ENCODE measurements at regions not wholly inside any gene's neighbourhood (a gene's known extent, or its start where the extent isn't known, plus 50 kb on each side); places are given as distances from the start of the nearest gene placed in this dataset.

GRCh38 chr10:124146483-124146882 lies 53.1 kb upstream of the CHST15 start:
- DNase-seq (ENCODE audit: low spot score): no peak

GRCh38 chr10:124145109-124145870 lies 51.9 kb upstream of the CHST15 start:
- DNase-seq (ENCODE audit: low spot score): no peak

- DNase-seq (ENCODE audit: low spot score): no peak
Observed at GRCh38 chr10:124144536-124144935, 51.1 kb upstream of the CHST15 start.

- DNase-seq (ENCODE audit: low spot score): no peak
Observed at GRCh38 chr10:124143721-124144120, 50.3 kb upstream of the CHST15 start.

All from hematopoietic multipotent progenitor cell treated with erythropoietin and hydrocortisone succinate and interleukin-3 and kit ligand, for 15 days (in vitro differentiated cells).